NB4 (cell line): ENCODE measurements at regions not wholly inside any gene's neighbourhood (a gene's known extent, or its start where the extent isn't known, plus 50 kb on each side); places are given as distances from the start of the nearest gene placed in this dataset.

Source experiments
- CTCF ChIP-seq: IDR thresholded peaks from one replicate; pipeline ENCODE4 v1.5.1; 2012; ENCODE audit warnings: low read depth, low read length
- MYC ChIP-seq: IDR thresholded peaks from 2 replicates; pipeline ENCODE4 v1.6.1; 2011; ENCODE audit warnings: low read depth, low read length
- POLR2A ChIP-seq: IDR thresholded peaks from 2 replicates; pipeline ENCODE4 v1.6.1; 2011; ENCODE audit warnings: mild to moderate bottlenecking; ENCODE audit not compliant: insufficient read length; ENCODE audit errors: extremely low read depth

DNA sequence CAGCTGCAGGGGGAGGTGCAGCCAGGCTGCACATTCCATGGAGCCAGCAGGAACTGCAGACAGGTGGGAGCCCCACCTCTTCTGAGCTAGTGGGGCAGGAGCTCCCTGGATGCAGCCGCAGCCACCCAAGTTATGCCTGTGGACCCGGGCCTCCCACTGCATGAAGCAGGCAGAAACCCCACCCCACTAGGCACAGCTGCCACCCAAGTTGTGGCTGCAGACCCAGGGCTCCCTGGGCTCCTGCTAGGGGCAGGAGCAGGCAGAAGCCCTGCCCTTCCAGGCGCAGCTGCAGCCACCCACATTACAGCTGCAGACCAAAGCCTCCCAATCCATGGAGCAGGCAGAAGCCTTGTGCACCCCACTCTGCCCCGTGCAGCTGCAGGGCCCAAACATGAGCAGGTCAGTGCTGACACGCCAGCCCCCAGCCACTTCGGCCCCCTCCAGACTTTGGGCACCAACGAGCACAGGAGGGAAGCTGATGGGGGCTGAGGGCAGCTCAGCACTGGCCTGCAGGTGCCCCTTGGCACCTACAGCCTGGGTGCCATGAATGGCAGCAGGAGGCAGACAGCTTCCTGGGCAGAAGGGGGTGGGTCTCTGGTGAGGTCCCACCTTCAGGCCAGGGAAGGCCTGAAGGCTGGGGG lies 106.9 kb downstream of the C9orf50 start:
- no peak for TF ChIP-seq CTCF
- no peak for TF ChIP-seq POLR2A
- TF ChIP-seq MYC, result no peak
